HCT116 (cell line): ENCODE measurements at regions not wholly inside any gene's neighbourhood (a gene's known extent, or its start where the extent isn't known, plus 50 kb on each side); places are given as distances from the start of the nearest gene placed in this dataset.

Experiments used
- CTCF ChIP-seq, 3 experiments: fragments of 200-600 bp in 1 of 3; sonication (generic) in 1 of 3; IDR thresholded peaks in 2 of 3; conservative IDR thresholded peaks in 1 of 3; 2 replicates each; pipeline ENCODE4 v1.5.1; 2012 to 2017; ENCODE audit warnings: low read depth in 2 of 3, low read length in 2 of 3, antibody characterized with exemption in 1 of 3, borderline replicate concordance in 1 of 3, control low read depth in 1 of 3, mild to moderate bottlenecking in 1 of 3, mixed read lengths in 1 of 3, mixed run types in 1 of 3, moderate library complexity in 1 of 3; ENCODE audit not compliant: insufficient read depth in 1 of 3
- ELF1 ChIP-seq: IDR thresholded peaks from 2 replicates; pipeline ENCODE4 v1.6.1; 2012; ENCODE audit warnings: low read depth, borderline replicate concordance
- EZH2 ChIP-seq: fragments of 200-600 bp; sonication (generic); IDR thresholded peaks from 2 replicates; pipeline ENCODE4 v1.6.1; 2017; ENCODE audit warnings: antibody characterized with exemption, mixed run types
- JUND ChIP-seq: IDR thresholded peaks from 2 replicates; pipeline ENCODE4 v1.6.1; 2012
- MAX ChIP-seq: IDR thresholded peaks from 2 replicates; pipeline ENCODE4 v1.6.1; 2012
- POLR2A ChIP-seq: IDR thresholded peaks from 2 replicates; pipeline ENCODE4 v1.7.0; 2011; ENCODE audit warnings: borderline replicate concordance; ENCODE audit not compliant: insufficient read depth, insufficient read length; ENCODE audit errors: extremely low read depth
- POLR2AphosphoS5 ChIP-seq: IDR thresholded peaks from 2 replicates; pipeline ENCODE4 v1.6.1; 2011; ENCODE audit warnings: mild to moderate bottlenecking, low read depth, low read length, moderate library complexity
- REST ChIP-seq: IDR thresholded peaks from 2 replicates; pipeline ENCODE4 v1.6.1; 2012; ENCODE audit warnings: low read depth
- SRF ChIP-seq: IDR thresholded peaks from 2 replicates; pipeline ENCODE4 v1.6.1; 2012; ENCODE audit warnings: low read depth

- TF ChIP-seq CTCF (IDR thresholded peaks at IDR 0.05 in 2 of 3, conservative IDR thresholded peaks at IDR 0.05 in 1 of 3; ENCODE audit: borderline replicate concordance in 1 of 3, insufficient read depth in 1 of 3, low read depth in 2 of 3, low read length in 2 of 3), result no peak
- no peak for TF ChIP-seq POLR2AphosphoS5
- no peak for TF ChIP-seq REST
- TF ChIP-seq SRF, result no peak
- no peak for TF ChIP-seq MAX
- TF ChIP-seq POLR2A, result no peak
- TF ChIP-seq ELF1, result no peak
- no peak for TF ChIP-seq EZH2
- no peak for TF ChIP-seq JUND
Observed at GRCh38 chr4:75243570-75243969, 270.6 kb downstream of the RCHY1 start.
